ENCODE measurements at regions not wholly inside any gene's neighbourhood (a gene's known extent, or its start where the extent isn't known, plus 50 kb on each side); places are given as distances from the start of the nearest gene placed in this dataset.

GRCh38 chr1:60541831-60542532, 468.4 kb upstream of the C1orf87 start:
- no peaks in the 10 kb centered on the region for H3K4me1 ChIP-seq (ENCODE audit: insufficient read depth, low read length)

GRCh38 chr1:60540141-60540540, 466.6 kb upstream of the C1orf87 start:
- no peaks in the 10 kb centered on the region for H3K36me3 ChIP-seq (ENCODE audit: insufficient read depth, low read length)
- H3K4me1 Mint-ChIP-seq = no peaks in the 10 kb centered on the region

More at GRCh38 chr1:60541831-60542532, 468.4 kb upstream of the C1orf87 start:
- H3K27ac ChIP-seq (ENCODE audit: low read depth, low read length) = no peak overlapping the region
- no peaks in the 10 kb centered on the region for H3K36me3 Mint-ChIP-seq
- H3K27me3 Mint-ChIP-seq = no peaks in the 10 kb centered on the region
- H3K4me3 ChIP-seq (ENCODE audit: low read length) = no peak overlapping the region
- no peaks in the 10 kb centered on the region for H3K9me3 ChIP-seq (ENCODE audit: low read length)
- CTCF ChIA-PET = no interaction called here
- H3K9me3 Mint-ChIP-seq = peaks cover 0 to 4% (median 0%) of the 10 kb centered on the region in 5 donors
- H3K27me3 ChIP-seq (ENCODE audit: insufficient read depth, low read length, poor library complexity, severe bottlenecking) = no peaks in the 10 kb centered on the region
- H3K4me3 Mint-ChIP-seq = no peak overlapping the region
- no peaks in the 10 kb centered on the region for H3K4me1 Mint-ChIP-seq
- no peaks in the 10 kb centered on the region for H3K36me3 ChIP-seq (ENCODE audit: insufficient read depth, low read length)
- POLR2A ChIA-PET = no interaction called here
- DNase-seq = no peak
- no peak overlapping the region for H3K27ac Mint-ChIP-seq

GRCh38 chr1:60535713-60536112, 462.1 kb upstream of the C1orf87 start:
- Histone ChIP-seq H3K36me3 (ENCODE audit: insufficient read depth, low read length) (no peaks in the 10 kb centered on the region), H3K4me1 (ENCODE audit: insufficient read depth, low read length) (no peaks in the 10 kb centered on the region), H3K9me3 (ENCODE audit: low read length) (no peaks in the 10 kb centered on the region), H3K4me3 (ENCODE audit: low read length) (no peak overlapping the region), H3K27ac (ENCODE audit: low read depth, low read length) (no peak overlapping the region), H3K27me3 (ENCODE audit: insufficient read depth, low read length, poor library complexity, severe bottlenecking) (no peaks in the 10 kb centered on the region)
- H3K27ac Mint-ChIP-seq = peak overlapping the region in 1 of 8 donors; percentile 18
- no peaks in the 10 kb centered on the region for H3K27me3 Mint-ChIP-seq
- ChIA-PET POLR2A (no interaction called here), CTCF (no interaction called here)
- no peaks in the 10 kb centered on the region for H3K4me1 Mint-ChIP-seq
- no peaks in the 10 kb centered on the region for H3K36me3 Mint-ChIP-seq
- DNase-seq = no peak
- peaks cover 0 to 5% (median 0%) of the 10 kb centered on the region in 5 donors for H3K9me3 Mint-ChIP-seq
- no peak overlapping the region for H3K4me3 Mint-ChIP-seq

More at GRCh38 chr1:60540141-60540540, 466.6 kb upstream of the C1orf87 start:
- peaks cover 0 to 5% (median 0%) of the 10 kb centered on the region in 5 donors for H3K9me3 Mint-ChIP-seq
- CTCF ChIA-PET = no interaction called here
- no peak overlapping the region for H3K4me3 Mint-ChIP-seq
- H3K9me3 ChIP-seq (ENCODE audit: low read length) = no peaks in the 10 kb centered on the region
- H3K4me1 ChIP-seq (ENCODE audit: insufficient read depth, low read length) = no peaks in the 10 kb centered on the region
- no peak overlapping the region for H3K4me3 ChIP-seq (ENCODE audit: low read length)
- no peaks in the 10 kb centered on the region for H3K27me3 Mint-ChIP-seq
- DNase-seq = no peak
- no peaks in the 10 kb centered on the region for H3K36me3 Mint-ChIP-seq
- no peak overlapping the region for H3K27ac ChIP-seq (ENCODE audit: low read depth, low read length)
- POLR2A ChIA-PET = no interaction called here
- no peak overlapping the region for H3K27ac Mint-ChIP-seq
- no peaks in the 10 kb centered on the region for H3K27me3 ChIP-seq (ENCODE audit: insufficient read depth, low read length, poor library complexity, severe bottlenecking)

- H3K27ac Mint-ChIP-seq = no peak overlapping the region
- Histone ChIP-seq H3K27ac (ENCODE audit: low read depth, low read length) (no peak overlapping the region), H3K9me3 (ENCODE audit: low read length) (no peaks in the 10 kb centered on the region), H3K4me1 (ENCODE audit: insufficient read depth, low read length) (no peaks in the 10 kb centered on the region), H3K36me3 (ENCODE audit: insufficient read depth, low read length) (no peaks in the 10 kb centered on the region), H3K4me3 (ENCODE audit: low read length) (no peak overlapping the region), H3K27me3 (ENCODE audit: insufficient read depth, low read length, poor library complexity, severe bottlenecking) (no peaks in the 10 kb centered on the region)
- H3K9me3 Mint-ChIP-seq = peaks cover 0 to 2% (median 1%) of the 10 kb centered on the region in 5 donors
- H3K36me3 Mint-ChIP-seq = no peaks in the 10 kb centered on the region
- H3K4me1 Mint-ChIP-seq = no peaks in the 10 kb centered on the region
- POLR2A ChIA-PET = no interaction called here
- H3K4me3 Mint-ChIP-seq = no peak overlapping the region
- no peaks in the 10 kb centered on the region for H3K27me3 Mint-ChIP-seq
- DNase-seq = no peak
- CTCF ChIA-PET = no interaction called here
Measured at GRCh38 chr1:60527567-60527966, 454.0 kb upstream of the C1orf87 start.

- no peak overlapping the region for H3K27ac ChIP-seq (ENCODE audit: low read depth, low read length)
- H3K4me3 ChIP-seq (ENCODE audit: low read length) = no peak overlapping the region
- CTCF ChIA-PET = no interaction called here
- Mint-ChIP-seq H3K4me3 (no peak overlapping the region), H3K9me3 (peaks cover 0 to 4% (median 0%) of the 10 kb centered on the region in 5 donors), H3K36me3 (no peaks in the 10 kb centered on the region), H3K4me1 (no peaks in the 10 kb centered on the region), H3K27me3 (no peaks in the 10 kb centered on the region), H3K27ac (no peak overlapping the region)
- H3K4me1 ChIP-seq (ENCODE audit: insufficient read depth, low read length) = no peaks in the 10 kb centered on the region
- POLR2A ChIA-PET = no interaction called here
- H3K27me3 ChIP-seq (ENCODE audit: insufficient read depth, low read length, poor library complexity, severe bottlenecking) = no peaks in the 10 kb centered on the region
- H3K9me3 ChIP-seq (ENCODE audit: low read length) = no peaks in the 10 kb centered on the region
- no peak for DNase-seq
- H3K36me3 ChIP-seq (ENCODE audit: insufficient read depth, low read length) = no peaks in the 10 kb centered on the region
Measured at GRCh38 chr1:60516996-60517395, 443.4 kb upstream of the C1orf87 start.

- POLR2A ChIA-PET = no interaction called here
- no peaks in the 10 kb centered on the region for H3K9me3 ChIP-seq (ENCODE audit: low read length)
- Mint-ChIP-seq H3K27me3 (no peaks in the 10 kb centered on the region), H3K27ac (no peak overlapping the region), H3K4me3 (no peak overlapping the region), H3K4me1 (no peaks in the 10 kb centered on the region), H3K36me3 (no peaks in the 10 kb centered on the region), H3K9me3 (peaks cover 0 to 8% (median 4%) of the 10 kb centered on the region in 5 donors)
- H3K4me1 ChIP-seq (ENCODE audit: insufficient read depth, low read length) = no peaks in the 10 kb centered on the region
- H3K27me3 ChIP-seq (ENCODE audit: insufficient read depth, low read length, poor library complexity, severe bottlenecking) = no peaks in the 10 kb centered on the region
- CTCF ChIA-PET = no interaction called here
- H3K4me3 ChIP-seq (ENCODE audit: low read length) = no peak overlapping the region
- DNase-seq = no peak
- H3K27ac ChIP-seq (ENCODE audit: low read depth, low read length) = no peak overlapping the region
- no peaks in the 10 kb centered on the region for H3K36me3 ChIP-seq (ENCODE audit: insufficient read depth, low read length)
Measured at GRCh38 chr1:60510162-60510561, 436.6 kb upstream of the C1orf87 start.

- Mint-ChIP-seq H3K4me1 (no peaks in the 10 kb centered on the region), H3K36me3 (no peaks in the 10 kb centered on the region), H3K9me3 (peaks cover 3 to 19% (median 3%) of the 10 kb centered on the region in 5 donors), H3K4me3 (no peak overlapping the region), H3K27me3 (peaks cover 0 to 3% of the 10 kb centered on the region in 2 donors), H3K27ac (no peak overlapping the region)
- no peak for DNase-seq
- H3K4me3 ChIP-seq (ENCODE audit: low read length) = no peak overlapping the region
- H3K27ac ChIP-seq (ENCODE audit: low read depth, low read length) = no peak overlapping the region
- no peaks in the 10 kb centered on the region for H3K4me1 ChIP-seq (ENCODE audit: insufficient read depth, low read length)
- no peaks in the 10 kb centered on the region for H3K27me3 ChIP-seq (ENCODE audit: insufficient read depth, low read length, poor library complexity, severe bottlenecking)
- POLR2A ChIA-PET = no interaction called here
- no peaks in the 10 kb centered on the region for H3K36me3 ChIP-seq (ENCODE audit: insufficient read depth, low read length)
- H3K9me3 ChIP-seq (ENCODE audit: low read length) = no peaks in the 10 kb centered on the region
- CTCF ChIA-PET = no interaction called here
Measured at GRCh38 chr1:60504206-60504840, 430.8 kb upstream of the C1orf87 start.

GRCh38 chr1:60503266-60503925, 429.8 kb upstream of the C1orf87 start:
- ChIA-PET POLR2A (no interaction called here), CTCF (no interaction called here)
- no peak for DNase-seq
- Mint-ChIP-seq H3K36me3 (no peaks in the 10 kb centered on the region), H3K4me3 (no peak overlapping the region), H3K4me1 (no peaks in the 10 kb centered on the region), H3K9me3 (peaks cover 3 to 22% (median 8%) of the 10 kb centered on the region in 5 donors), H3K27ac (no peak overlapping the region), H3K27me3 (peaks cover 0 to 3% of the 10 kb centered on the region in 2 donors)
- H3K27me3 ChIP-seq (ENCODE audit: insufficient read depth, low read length, poor library complexity, severe bottlenecking) = no peaks in the 10 kb centered on the region
- H3K4me1 ChIP-seq (ENCODE audit: insufficient read depth, low read length) = no peaks in the 10 kb centered on the region
- H3K27ac ChIP-seq (ENCODE audit: low read depth, low read length) = no peak overlapping the region
- no peaks in the 10 kb centered on the region for H3K9me3 ChIP-seq (ENCODE audit: low read length)
- H3K36me3 ChIP-seq (ENCODE audit: insufficient read depth, low read length) = no peaks in the 10 kb centered on the region
- no peak overlapping the region for H3K4me3 ChIP-seq (ENCODE audit: low read length)

All from CD8-positive, alpha-beta memory T cell (primary cell).